ENCODE measurements at regions not wholly inside any gene's neighbourhood (a gene's known extent, or its start where the extent isn't known, plus 50 kb on each side); places are given as distances from the start of the nearest gene placed in this dataset.

GRCh38 chr9:120326049-120326693 is 253.8 kb downstream of the CDK5RAP2 start:
- H3K4me3 ChIP-seq (ENCODE audit: low read length): no peak overlapping the region
- no peak for TF ChIP-seq CTCF (conservative IDR thresholded peaks at IDR 0.05; ENCODE audit: low read depth, low read length)
- DNase-seq (ENCODE audit: low read depth): no peak

GRCh38 chr9:120324996-120325642 is 254.8 kb downstream of the CDK5RAP2 start:
- DNase-seq (ENCODE audit: low read depth): no peak
- no peak overlapping the region for H3K4me3 ChIP-seq (ENCODE audit: low read length)
- TF ChIP-seq CTCF (conservative IDR thresholded peaks at IDR 0.05; ENCODE audit: low read depth, low read length): no peak

- TF ChIP-seq CTCF (conservative IDR thresholded peaks at IDR 0.05; ENCODE audit: low read depth, low read length): no peak
- no peak for DNase-seq (ENCODE audit: low read depth)
- no peak overlapping the region for H3K4me3 ChIP-seq (ENCODE audit: low read length)
Observed at GRCh38 chr9:120324461-120324860, 255.5 kb downstream of the CDK5RAP2 start.

GRCh38 chr9:120323125-120323524 is 256.8 kb downstream of the CDK5RAP2 start:
- no peak overlapping the region for H3K4me3 ChIP-seq (ENCODE audit: low read length)
- no peak for DNase-seq (ENCODE audit: low read depth)
- no peak for TF ChIP-seq CTCF (conservative IDR thresholded peaks at IDR 0.05; ENCODE audit: low read depth, low read length)

- H3K4me3 ChIP-seq (ENCODE audit: low read length): no peak overlapping the region
- no peak for DNase-seq (ENCODE audit: low read depth)
Observed at GRCh38 chr9:120319452-120319851, 260.5 kb downstream of the CDK5RAP2 start.

GRCh38 chr9:120315154-120315553 is 264.8 kb downstream of the CDK5RAP2 start:
- no peak for DNase-seq (ENCODE audit: low read depth)
- no peak overlapping the region for H3K4me3 ChIP-seq (ENCODE audit: low read length)
- TF ChIP-seq CTCF (conservative IDR thresholded peaks at IDR 0.05; ENCODE audit: low read depth, low read length): no peak

More at GRCh38 chr9:120319452-120319851, 260.5 kb downstream of the CDK5RAP2 start:
- no peak for TF ChIP-seq CTCF (conservative IDR thresholded peaks at IDR 0.05; ENCODE audit: low read depth, low read length)

- TF ChIP-seq CTCF (conservative IDR thresholded peaks at IDR 0.05; ENCODE audit: low read depth, low read length): no peak
- DNase-seq (ENCODE audit: low read depth): no peak
- no peak overlapping the region for H3K4me3 ChIP-seq (ENCODE audit: low read length)
Observed at GRCh38 chr9:120312031-120312430, 267.9 kb downstream of the CDK5RAP2 start.

Measured in retinal pigment epithelial cell (primary cell).